ENCODE measurements at regions not wholly inside any gene's neighbourhood (a gene's known extent, or its start where the extent isn't known, plus 50 kb on each side); places are given as distances from the start of the nearest gene placed in this dataset.

DNA sequence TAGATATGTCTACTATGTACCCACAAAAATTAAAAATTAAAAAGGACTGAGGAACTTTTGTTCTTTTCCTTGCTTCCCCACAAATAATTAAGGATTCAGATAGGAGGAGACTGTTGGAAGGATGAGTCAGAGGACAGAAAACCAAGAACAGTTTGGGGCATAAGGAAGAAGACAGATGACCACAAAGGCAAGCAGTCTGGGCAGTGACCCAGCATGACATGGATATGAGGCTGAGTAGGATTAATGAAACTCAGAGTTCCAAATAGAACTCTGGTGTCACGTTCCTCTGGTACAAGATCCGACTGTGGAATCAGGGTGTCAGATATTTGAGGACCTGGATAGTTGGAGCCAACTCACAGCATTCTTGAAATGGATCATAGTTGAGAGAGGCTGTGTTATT, 89.3 kb upstream of the SLC38A4 start:
- POLR2A ChIA-PET = no interaction called here
- Histone ChIP-seq H3K4me2 (no peak overlapping the region), H3K27ac (no peak overlapping the region), H3K4me3 (no peak overlapping the region), H3K9me3 (peaks cover 15% of the 10 kb centered on the region; the same call in 1 of the 3 replicates), H3K4me1 (no peaks in the 10 kb centered on the region)
- no peak for DNase-seq (ENCODE audit: low read depth in 1 of 2, low spot score in 1 of 2)
- FAIRE-seq = no peak
- TF ChIP-seq NFE2L2 (conservative IDR thresholded peaks at IDR 0.05; ENCODE audit: low read length) = no peak
- no peak for TF ChIP-seq JUN (IDR thresholded peaks at IDR 0.05)
- ATAC-seq = no peak
- 14% methylated on average over 2 of the region's 2 CpGs for WGBS (ENCODE audit: missing lambda C conversion rate)
- CTCF ChIA-PET = interaction anchor here (1.2 kb wide), 1 partner anchor 23 kb away, joined by 5 read pairs; no protein-coding TSS in a partner anchor

DNA sequence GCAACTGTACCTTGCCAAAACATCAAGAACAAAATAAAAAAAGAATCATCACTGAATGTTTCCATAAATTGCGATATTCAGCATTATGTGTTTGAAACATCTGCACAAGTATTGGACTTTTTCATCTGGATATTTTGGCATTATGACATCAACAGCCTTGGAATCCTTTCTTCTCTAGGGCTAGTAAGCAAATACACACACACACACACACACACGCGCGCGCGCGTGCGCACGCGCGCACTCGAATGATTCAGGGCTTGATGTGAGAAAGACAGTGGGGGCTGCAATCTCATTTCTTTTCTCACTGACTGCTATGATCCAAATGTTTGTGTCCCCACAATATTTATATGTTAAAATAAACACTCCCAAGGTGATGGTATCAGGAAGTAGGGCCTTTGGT, 90.0 kb upstream of the SLC38A4 start:
- Histone ChIP-seq H3K4me1 (no peaks in the 10 kb centered on the region), H3K4me3 (no peak overlapping the region), H3K4me2 (no peak overlapping the region), H3K27ac (no peak overlapping the region), H3K9me3 (peaks cover 11% of the 10 kb centered on the region; the same call in 1 of the 3 replicates)
- ChIA-PET POLR2A (no interaction called here), CTCF (no interaction called here)
- WGBS (ENCODE audit: missing lambda C conversion rate) = 74% methylated on average over 12 of the region's 12 CpGs
- FAIRE-seq = no peak
- TF ChIP-seq HEYL (CRISPR knock-in tag; IDR thresholded peaks at IDR 0.05) (no peak), POLR2AphosphoS2 (conservative IDR thresholded peaks at IDR 0.05; ENCODE audit: low read length) (no peak), JUNB (IDR thresholded peaks at IDR 0.05) (no peak), MAFK (IDR thresholded peaks at IDR 0.05; ENCODE audit: partially characterized antibody) (no peak), POLR2A (IDR thresholded peaks at IDR 0.05; ENCODE audit: low read length) (no peak)
- DNase-seq (ENCODE audit: low read depth in 1 of 2, low spot score in 1 of 2) = peak in 1 of 2 experiments; percentile 13
- ATAC-seq = no peak

DNA sequence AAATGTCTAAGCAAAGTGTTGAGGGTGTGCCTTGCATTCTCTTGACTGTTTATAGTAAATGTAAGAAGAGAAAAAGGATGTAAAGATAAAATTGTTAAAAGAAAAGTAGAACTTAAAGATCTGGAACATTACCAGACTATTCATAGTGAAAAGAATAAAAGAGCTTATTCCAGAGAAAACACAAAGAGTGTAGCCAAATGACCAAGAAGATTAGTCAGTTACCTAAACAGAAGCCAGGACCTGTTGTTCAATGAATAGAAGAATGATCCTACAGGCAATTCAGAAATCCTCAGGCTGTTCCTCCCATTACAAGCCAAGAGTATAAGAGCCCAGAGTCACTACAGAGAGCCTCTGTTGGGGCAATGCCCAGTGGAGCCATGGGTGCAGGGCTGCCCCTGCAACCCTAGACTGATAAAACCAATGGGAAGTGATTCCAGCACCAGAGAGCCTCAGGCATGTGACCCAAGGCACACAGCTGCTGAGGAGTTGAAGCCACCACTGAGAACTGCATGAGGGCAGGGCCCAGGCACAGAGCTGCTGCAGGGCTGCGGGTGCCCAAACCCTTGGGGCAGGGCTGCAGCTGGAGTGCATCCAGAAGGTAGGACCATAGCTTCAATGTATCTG, 91.1 kb upstream of the SLC38A4 start:
- ATAC-seq (no peak), FAIRE-seq (no peak), DNase-seq (ENCODE audit: low read depth in 1 of 2, low spot score in 1 of 2) (no peak)
- TF ChIP-seq, protein P1, sequence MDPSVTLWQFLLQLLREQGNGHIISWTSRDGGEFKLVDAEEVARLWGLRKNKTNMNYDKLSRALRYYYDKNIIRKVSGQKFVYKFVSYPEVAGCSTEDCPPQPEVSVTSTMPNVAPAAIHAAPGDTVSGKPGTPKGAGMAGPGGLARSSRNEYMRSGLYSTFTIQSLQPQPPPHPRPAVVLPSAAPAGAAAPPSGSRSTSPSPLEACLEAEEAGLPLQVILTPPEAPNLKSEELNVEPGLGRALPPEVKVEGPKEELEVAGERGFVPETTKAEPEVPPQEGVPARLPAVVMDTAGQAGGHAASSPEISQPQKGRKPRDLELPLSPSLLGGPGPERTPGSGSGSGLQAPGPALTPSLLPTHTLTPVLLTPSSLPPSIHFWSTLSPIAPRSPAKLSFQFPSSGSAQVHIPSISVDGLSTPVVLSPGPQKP (IDR thresholded peaks at IDR 0.05; ENCODE audit: low read depth, low read length) = no peak
- TF ChIP-seq FOSL2 (IDR thresholded peaks at IDR 0.05) = no peak
- no peak for TF ChIP-seq FOSL2 (CRISPR knock-in tag; IDR thresholded peaks at IDR 0.05)
- no peak for TF ChIP-seq KDM5A (IDR thresholded peaks at IDR 0.05)
- no peak for TF ChIP-seq EHF (CRISPR knock-in tag; IDR thresholded peaks at IDR 0.05)
- TF ChIP-seq, protein P2, sequence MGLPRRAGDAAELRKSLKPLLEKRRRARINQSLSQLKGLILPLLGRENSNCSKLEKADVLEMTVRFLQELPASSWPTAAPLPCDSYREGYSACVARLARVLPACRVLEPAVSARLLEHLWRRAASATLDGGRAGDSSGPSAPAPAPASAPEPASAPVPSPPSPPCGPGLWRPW (IDR thresholded peaks at IDR 0.05) = no peak
- no peak for TF ChIP-seq ESRRA (IDR thresholded peaks at IDR 0.05; ENCODE audit: borderline replicate concordance, low read length)
- TF ChIP-seq MYC (IDR thresholded peaks at IDR 0.05; ENCODE audit: borderline replicate concordance, low read length) = no peak
- TF ChIP-seq KDM1A (IDR thresholded peaks at IDR 0.05; ENCODE audit: low read depth) = no peak
- no peak for TF ChIP-seq RARB (CRISPR knock-in tag; IDR thresholded peaks at IDR 0.05)
- TF ChIP-seq, protein P3, sequence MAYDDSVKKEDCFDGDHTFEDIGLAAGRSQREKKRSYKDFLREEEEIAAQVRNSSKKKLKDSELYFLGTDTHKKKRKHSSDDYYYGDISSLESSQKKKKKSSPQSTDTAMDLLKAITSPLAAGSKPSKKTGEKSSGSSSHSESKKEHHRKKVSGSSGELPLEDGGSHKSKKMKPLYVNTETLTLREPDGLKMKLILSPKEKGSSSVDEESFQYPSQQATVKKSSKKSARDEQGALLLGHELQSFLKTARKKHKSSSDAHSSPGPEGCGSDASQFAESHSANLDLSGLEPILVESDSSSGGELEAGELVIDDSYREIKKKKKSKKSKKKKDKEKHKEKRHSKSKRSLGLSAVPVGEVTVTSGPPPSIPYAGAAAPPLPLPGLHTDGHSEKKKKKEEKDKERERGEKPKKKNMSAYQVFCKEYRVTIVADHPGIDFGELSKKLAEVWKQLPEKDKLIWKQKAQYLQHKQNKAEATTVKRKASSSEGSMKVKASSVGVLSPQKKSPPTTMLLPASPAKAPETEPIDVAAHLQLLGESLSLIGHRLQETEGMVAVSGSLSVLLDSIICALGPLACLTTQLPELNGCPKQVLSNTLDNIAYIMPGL (CRISPR knock-in tag; IDR thresholded peaks at IDR 0.05; ENCODE audit: borderline replicate concordance) = no peak
- TF ChIP-seq FOXS1 (CRISPR knock-in tag; IDR thresholded peaks at IDR 0.05) = no peak
- TF ChIP-seq CBX8 (IDR thresholded peaks at IDR 0.05) = no peak
- TF ChIP-seq, protein P4, sequence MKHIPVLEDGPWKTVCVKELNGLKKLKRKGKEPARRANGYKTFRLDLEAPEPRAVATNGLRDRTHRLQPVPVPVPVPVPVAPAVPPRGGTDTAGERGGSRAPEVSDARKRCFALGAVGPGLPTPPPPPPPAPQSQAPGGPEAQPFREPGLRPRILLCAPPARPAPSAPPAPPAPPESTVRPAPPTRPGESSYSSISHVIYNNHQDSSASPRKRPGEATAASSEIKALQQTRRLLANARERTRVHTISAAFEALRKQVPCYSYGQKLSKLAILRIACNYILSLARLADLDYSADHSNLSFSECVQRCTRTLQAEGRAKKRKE (CRISPR knock-in tag; IDR thresholded peaks at IDR 0.05; ENCODE audit: low read depth) = no peak
- TF ChIP-seq TP53 (CRISPR knock-in tag; IDR thresholded peaks at IDR 0.05) = no peak
- TF ChIP-seq FOSB (CRISPR knock-in tag; IDR thresholded peaks at IDR 0.05) = no peak
- ChIA-PET POLR2A (no interaction called here), CTCF (no interaction called here)
- Histone ChIP-seq H3K4me2 (no peak overlapping the region), H3K4me3 (no peak overlapping the region), H3K27ac (no peak overlapping the region), H3K9me3 (peaks cover 6% of the 10 kb centered on the region; the same call in 1 of the 3 replicates), H3K4me1 (peaks cover 4% of the 10 kb centered on the region; the same call in 1 of the 3 replicates)
- 78% methylated on average over 1 of the region's 1 CpG for WGBS (ENCODE audit: missing lambda C conversion rate)
